Endothelial cell of umbilical vein (primary cell): ENCODE measurements at regions not wholly inside any gene's neighbourhood (a gene's known extent, or its start where the extent isn't known, plus 50 kb on each side); places are given as distances from the start of the nearest gene placed in this dataset.

Source experiments
- BruUV-seq: library from RNA; stranded (reverse); fragments of 400-500 nt; replicated peaks from 2 replicates; lab custom pipeline; 2021; lab: Mats Ljungman, UMichigan
- CTCF ChIA-PET: fragments of 300-600, 350-600 bp; sonication (Branson Sonifier 250); formaldehyde crosslinking; loops from one replicate; lab custom pipeline; 2021; ENCODE audit warnings: antibody characterized with exemption, inconsistent platforms; lab: Charles Lee
- POLR2A ChIA-PET: fragments of 300-600, 350-600 bp; sonication (Branson Sonifier 250); formaldehyde crosslinking; loops from one replicate; lab custom pipeline; 2021; ENCODE audit warnings: antibody characterized with exemption, inconsistent platforms; lab: Charles Lee
- DNase-seq: peaks from one replicate; pipeline ENCODE4 v3.0.0-alpha.2; 2011; ENCODE audit warnings: low read depth, low spot score
- FAIRE-seq: peaks from 2 replicates; lab custom pipeline; 2011; peaks lifted over from hg19 to GRCh38; lab: Jason Lieb, UNC
- H2AFZ ChIP-seq: 2 replicates; pipeline ENCODE4 v1.6.0; 2012; ENCODE audit warnings: low read depth, low read length, control low read depth, inconsistent platforms
- H3K27ac ChIP-seq: 2 replicates; pipeline ENCODE4 v1.5.1; 2011; ENCODE audit warnings: low read depth, mild to moderate bottlenecking, control low read depth, low read length, moderate library complexity; ENCODE audit not compliant: insufficient read depth
- H3K27me3 ChIP-seq, 2 experiments: 2 replicates each; pipeline versions ENCODE4 v1.6.0 to v1.6.1; 2011; ENCODE audit warnings: low read length in 2 of 2, mixed read lengths in 1 of 2; ENCODE audit not compliant: control insufficient read depth in 2 of 2, insufficient read depth in 2 of 2
- H3K36me3 ChIP-seq, 2 experiments: 2 replicates in 1 of 2; 3 replicates in 1 of 2; pipeline ENCODE4 v1.5.1; 2011; ENCODE audit warnings: low read length in 2 of 2, mild to moderate bottlenecking in 1 of 2, moderate library complexity in 1 of 2; ENCODE audit not compliant: control insufficient read depth in 2 of 2, insufficient read depth in 2 of 2; ENCODE audit errors: extremely low read depth in 1 of 2
- H3K4me1 ChIP-seq: 3 replicates; pipeline ENCODE4 v1.5.1; 2011; ENCODE audit warnings: mild to moderate bottlenecking, low read length; ENCODE audit not compliant: control insufficient read depth, insufficient read depth; ENCODE audit errors: extremely low read depth
- H3K4me2 ChIP-seq: 2 replicates; pipeline ENCODE4 v1.6.1; 2011; ENCODE audit warnings: low read length, control low read depth, mixed read lengths; ENCODE audit not compliant: insufficient read depth
- H3K4me3 ChIP-seq, 3 experiments: fragments of 200-600 bp in 1 of 3; sonication (generic), shearing (Covaris generic) in 1 of 3; replicated peaks in 1 of 3; 2 replicates each; pipeline ENCODE4 v1.5.1; 2011 to 2016; ENCODE audit warnings: control low read depth in 3 of 3, low read length in 3 of 3, mild to moderate bottlenecking in 2 of 3, inconsistent platforms in 1 of 3, low read depth in 1 of 3, moderate library complexity in 1 of 3; ENCODE audit not compliant: insufficient read depth in 1 of 3
- H3K79me2 ChIP-seq: 2 replicates; pipeline ENCODE4 v1.6.0; 2012; ENCODE audit warnings: low read length, inconsistent platforms; ENCODE audit not compliant: control insufficient read depth, insufficient read depth
- H3K9ac ChIP-seq: replicated peaks from 2 replicates; pipeline ENCODE3; 2011; ENCODE audit warnings: low read length, control low read depth; ENCODE audit not compliant: insufficient read depth; ENCODE audit errors: extremely low read depth
- H3K9me1 ChIP-seq: replicated peaks from 3 replicates; pipeline ENCODE4 v1.6.0; 2011; ENCODE audit warnings: mild to moderate bottlenecking, low read length; ENCODE audit not compliant: control insufficient read depth, insufficient read depth; ENCODE audit errors: extremely low read depth
- H3K9me3 ChIP-seq: replicated peaks from 2 replicates; pipeline ENCODE4 v1.5.1; 2012; ENCODE audit warnings: low read length, inconsistent platforms; ENCODE audit not compliant: control insufficient read depth, insufficient read depth
- H4K20me1 ChIP-seq: replicated peaks from 2 replicates; pipeline ENCODE3; 2011; ENCODE audit warnings: mild to moderate bottlenecking, low read length; ENCODE audit not compliant: control insufficient read depth, insufficient read depth; ENCODE audit errors: extremely low read depth
- CTCF ChIP-seq, 2 donors: IDR thresholded peaks; 1 replicate in 1 of 2; 2 replicates in 1 of 2; pipeline ENCODE4 v1.5.1; 2011; ENCODE audit warnings: low read length in 2 of 2, mild to moderate bottlenecking in 2 of 2, moderate library complexity in 2 of 2, control low read depth in 1 of 2, inconsistent platforms in 1 of 2, low read depth in 1 of 2; ENCODE audit not compliant: insufficient read depth in 1 of 2; ENCODE audit errors: extremely low read depth in 1 of 2
- FOS ChIP-seq: IDR thresholded peaks from 2 replicates; pipeline ENCODE4 v1.6.1; 2011; ENCODE audit warnings: mild to moderate bottlenecking, low read length, moderate library complexity, borderline replicate concordance; ENCODE audit not compliant: insufficient read depth
- GATA2 ChIP-seq: IDR thresholded peaks from 2 replicates; pipeline ENCODE4 v1.7.0; 2011; ENCODE audit warnings: low read depth, mild to moderate bottlenecking, moderate library complexity, mixed read lengths, low read length; ENCODE audit not compliant: insufficient read length, insufficient read depth
- JUN ChIP-seq: IDR thresholded peaks from 2 replicates; pipeline ENCODE4 v1.6.1; 2011; ENCODE audit warnings: borderline replicate concordance, low read depth; ENCODE audit not compliant: insufficient read length, insufficient read depth
- POLR2A ChIP-seq: IDR thresholded peaks from 2 replicates; pipeline ENCODE4 v1.6.1; 2012; ENCODE audit warnings: low read depth, mild to moderate bottlenecking, control low read depth, low read length
- dilution Hi-C: fragments of 300-500 bp; cut with MboI; formaldehyde crosslinking; loops from one replicate; pipeline ENCODE4 v1.15.0; 2019; ENCODE audit warnings: low sequenced_read_pairs; ENCODE audit not compliant: extremely low pct_ligation_motif_present
- intact Hi-C: fragments of 100-400 bp; cut with micrococcal nuclease; formaldehyde crosslinking; loops from one replicate; pipeline ENCODE4 v1.10.0; 2022

GRCh38 chr13:106173891-106174610, 361.4 kb downstream of the EFNB2 start:
- POLR2A ChIA-PET = no interaction called here
- DNase-seq (no peak), FAIRE-seq (no peak)
- TF ChIP-seq JUN (no peak), GATA2 (no peak), FOS (no peak), CTCF (IDR thresholded peaks at IDR 0.05; ENCODE audit: extremely low read depth in 1 of 2, insufficient read depth in 1 of 2, low read depth in 1 of 2, low read length in 2 of 2) (no peak), POLR2A (no peak)
- Histone ChIP-seq H3K79me2 (no peaks in the 10 kb centered on the region), H3K27me3 (no peaks in the 10 kb centered on the region), H3K4me1 (no peaks in the 10 kb centered on the region), H3K9me3 (no peaks in the 10 kb centered on the region), H3K36me3 (no peaks in the 10 kb centered on the region), H3K4me2 (no peak overlapping the region), H3K27ac (no peak overlapping the region), H3K9me1 (no peaks in the 10 kb centered on the region), H2AFZ (no peak overlapping the region), H3K4me3 (no peak overlapping the region), H4K20me1 (no peaks in the 10 kb centered on the region), H3K9ac (no peak overlapping the region)
- intact Hi-C loops (no loop called here), dilution Hi-C loops (no loop called here)
- BruUV-seq = no TSS peak
- CTCF ChIA-PET = interaction anchor here (0.9 kb wide), 1 partner anchor 18 kb away, joined by 3 read pairs; no protein-coding TSS in a partner anchor
